ENCODE measurements at regions not wholly inside any gene's neighbourhood (a gene's known extent, or its start where the extent isn't known, plus 50 kb on each side); places are given as distances from the start of the nearest gene placed in this dataset.

- TF ChIP-seq YY1 (IDR thresholded peaks at IDR 0.05; ENCODE audit: low read depth) (no peak), EP300 (IDR thresholded peaks at IDR 0.05; ENCODE audit: borderline replicate concordance) (no peak)
Measured at GRCh38 chr15:46778876-46779275, 938.4 kb upstream of the SEMA6D start.
